ENCODE measurements at regions not wholly inside any gene's neighbourhood (a gene's known extent, or its start where the extent isn't known, plus 50 kb on each side); places are given as distances from the start of the nearest gene placed in this dataset.
A peak's percentile ranks its signal among the peaks of the same experiment; 100 is the strongest.

GRCh38 chr12:90062799-90063198 lies 354.2 kb upstream of the ATP2B1 start:
- DNase-seq = no peak
- no peak for TF ChIP-seq CTCF (IDR thresholded peaks at IDR 0.05; ENCODE audit: control extremely low read depth, extremely low read depth)
- Histone ChIP-seq H3K4me3 (no peak overlapping the region), H3K4me1 (ENCODE audit: control insufficient read depth in 5 of 5, insufficient read depth in 5 of 5, low read length in 5 of 5) (peaks cover 0 to 13% (median 4%) of the 10 kb centered on the region in 5 donors), H3K9ac (ENCODE audit: insufficient read depth in 1 of 2, low read length in 2 of 2) (no peak overlapping the region), H3K27me3 (ENCODE audit: control insufficient read depth in 3 of 3, insufficient read depth in 3 of 3, low read length in 2 of 3) (no peaks in the 10 kb centered on the region), H3K27ac (ENCODE audit: low read depth in 1 of 2, low read length in 1 of 2) (no peak overlapping the region), H3K36me3 (ENCODE audit: control insufficient read depth in 4 of 4, insufficient read depth in 4 of 4, low read length in 4 of 4) (no peaks in the 10 kb centered on the region), H3K9me3 (ENCODE audit: control insufficient read depth in 4 of 4, insufficient read depth in 3 of 4, low read length in 3 of 4) (no peaks in the 10 kb centered on the region)
- no peak for ATAC-seq (ENCODE audit: insufficient read depth, low FRiP score)
- 71 to 82% methylated on average over 4 of the region's 4 CpGs for WGBS, 2 donors

GRCh38 chr12:90061809-90062208 lies 353.2 kb upstream of the ATP2B1 start:
- no peak for TF ChIP-seq CTCF (IDR thresholded peaks at IDR 0.05; ENCODE audit: control extremely low read depth, extremely low read depth)
- DNase-seq = no peak
- ATAC-seq (ENCODE audit: insufficient read depth, low FRiP score) = no peak
- Histone ChIP-seq H3K9me3 (ENCODE audit: control insufficient read depth in 4 of 4, insufficient read depth in 3 of 4, low read length in 3 of 4) (no peaks in the 10 kb centered on the region), H3K27me3 (ENCODE audit: control insufficient read depth in 3 of 3, insufficient read depth in 3 of 3, low read length in 2 of 3) (no peaks in the 10 kb centered on the region), H3K9ac (ENCODE audit: insufficient read depth in 1 of 2, low read length in 2 of 2) (no peak overlapping the region), H3K27ac (ENCODE audit: low read depth in 1 of 2, low read length in 1 of 2) (no peak overlapping the region), H3K4me1 (ENCODE audit: control insufficient read depth in 5 of 5, insufficient read depth in 5 of 5, low read length in 5 of 5) (peaks cover 0 to 13% (median 4%) of the 10 kb centered on the region in 5 donors), H3K4me3 (no peak overlapping the region), H3K36me3 (ENCODE audit: control insufficient read depth in 4 of 4, insufficient read depth in 4 of 4, low read length in 4 of 4) (no peaks in the 10 kb centered on the region)
- 97% methylated on average over 2 of the region's 2 CpGs for WGBS, 2 donors

- Histone ChIP-seq H3K27ac (ENCODE audit: low read depth in 1 of 2, low read length in 1 of 2) (no peak overlapping the region), H3K36me3 (ENCODE audit: control insufficient read depth in 4 of 4, insufficient read depth in 4 of 4, low read length in 4 of 4) (no peaks in the 10 kb centered on the region), H3K4me1 (ENCODE audit: control insufficient read depth in 5 of 5, insufficient read depth in 5 of 5, low read length in 5 of 5) (peaks cover 0 to 6% (median 0%) of the 10 kb centered on the region in 5 donors), H3K4me3 (no peak overlapping the region), H3K9me3 (ENCODE audit: control insufficient read depth in 4 of 4, insufficient read depth in 3 of 4, low read length in 3 of 4) (no peaks in the 10 kb centered on the region), H3K27me3 (ENCODE audit: control insufficient read depth in 3 of 3, insufficient read depth in 3 of 3, low read length in 2 of 3) (no peaks in the 10 kb centered on the region), H3K9ac (ENCODE audit: insufficient read depth in 1 of 2, low read length in 2 of 2) (no peak overlapping the region)
- DNase-seq = no peak
- 85 to 91% methylated on average over 1 of the region's 1 CpG for WGBS, 2 donors
- no peak for TF ChIP-seq CTCF (IDR thresholded peaks at IDR 0.05; ENCODE audit: control extremely low read depth, extremely low read depth)
- ATAC-seq (ENCODE audit: insufficient read depth, low FRiP score) = no peak
These were observed 351.4 kb upstream of the ATP2B1 start for GRCh38 chr12:90060031-90060430.

- peak in 2 of 3 donors; percentile 73 to 82 for DNase-seq
- WGBS, 2 donors = 51 to 69% methylated on average over 1 of the region's 1 CpG
- H3K4me1 ChIP-seq (ENCODE audit: control insufficient read depth in 5 of 5, insufficient read depth in 5 of 5, low read length in 5 of 5) = no peaks in the 10 kb centered on the region
- no peak for TF ChIP-seq CTCF (IDR thresholded peaks at IDR 0.05; ENCODE audit: control extremely low read depth, extremely low read depth)
- no peak overlapping the region for H3K9ac ChIP-seq (ENCODE audit: insufficient read depth in 1 of 2, low read length in 2 of 2)
- no peak for ATAC-seq (ENCODE audit: insufficient read depth, low FRiP score)
- H3K4me3 ChIP-seq = no peak overlapping the region
- no peak overlapping the region for H3K27ac ChIP-seq (ENCODE audit: low read depth in 1 of 2, low read length in 1 of 2)
- H3K27me3 ChIP-seq (ENCODE audit: control insufficient read depth in 3 of 3, insufficient read depth in 3 of 3, low read length in 2 of 3) = no peaks in the 10 kb centered on the region
- no peaks in the 10 kb centered on the region for H3K9me3 ChIP-seq (ENCODE audit: control insufficient read depth in 4 of 4, insufficient read depth in 3 of 4, low read length in 3 of 4)
- H3K36me3 ChIP-seq (ENCODE audit: control insufficient read depth in 4 of 4, insufficient read depth in 4 of 4, low read length in 4 of 4) = no peaks in the 10 kb centered on the region
These were observed 350.1 kb upstream of the ATP2B1 start for GRCh38 chr12:90058704-90059103.

All from lung (tissue), 11 donors.